ENCODE measurements at regions not wholly inside any gene's neighbourhood (a gene's known extent, or its start where the extent isn't known, plus 50 kb on each side); places are given as distances from the start of the nearest gene placed in this dataset.
"Not testable (repeated sequence)": the region's sequence is repeated elsewhere in the genome, so short reads cannot be mapped to it uniquely, and the experiment has no call there.

DNA sequence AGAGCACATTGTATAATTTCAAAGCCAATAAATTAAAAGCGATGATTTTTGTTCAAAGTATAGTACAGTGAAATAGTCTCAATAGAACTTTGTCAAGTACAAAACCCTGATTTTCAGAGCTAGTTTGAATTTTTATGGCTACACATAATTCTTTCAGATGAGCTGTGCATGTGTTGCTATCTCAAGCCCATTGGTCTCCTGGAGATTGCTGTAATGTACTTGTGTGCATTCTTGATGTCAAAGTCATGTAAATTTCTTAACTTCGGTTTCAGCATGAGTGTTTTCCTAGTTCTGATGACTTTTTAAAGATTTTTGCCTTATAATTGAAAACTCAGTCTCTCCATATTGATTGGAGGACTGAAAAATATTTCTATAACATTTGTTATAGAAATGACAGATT, 200.8 kb downstream of the CEP135 start:
- DNase-seq (ENCODE audit: low read depth in 3 of 3, low spot score in 2 of 3), result no peak

GRCh38 chr4:56148428-56148827, 199.7 kb downstream of the CEP135 start:
- DNase-seq (ENCODE audit: low read depth in 3 of 3, low spot score in 2 of 3), result no peak

- DNase-seq (ENCODE audit: low read depth in 3 of 3, low spot score in 2 of 3), result no peak
Observed at GRCh38 chr4:56147371-56147770, 198.6 kb downstream of the CEP135 start.

DNA sequence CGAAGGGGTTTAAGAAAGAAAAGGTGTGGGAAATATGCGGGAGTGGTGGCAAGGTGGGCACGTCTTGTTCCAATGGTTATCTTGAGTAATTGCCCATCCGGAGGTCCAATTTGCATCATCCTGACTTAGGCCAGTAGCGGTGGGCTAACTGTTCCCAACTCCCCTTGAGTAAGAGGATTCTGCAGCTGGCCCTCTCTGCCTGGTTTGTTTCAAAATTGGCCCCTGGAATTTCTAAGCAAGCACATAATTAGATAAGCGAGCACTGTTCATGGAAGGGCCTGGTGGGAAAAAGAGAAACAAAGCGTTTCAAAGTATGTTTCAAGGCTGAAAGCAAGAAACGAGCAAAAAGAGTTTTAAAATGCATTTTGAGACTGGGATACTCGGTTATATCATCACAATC, 198.2 kb downstream of the CEP135 start:
- no peak for DNase-seq (ENCODE audit: low read depth in 3 of 3, low spot score in 2 of 3)

- DNase-seq (ENCODE audit: low read depth in 3 of 3, low spot score in 2 of 3), result no peak
Observed at GRCh38 chr4:56142088-56142487, 193.3 kb downstream of the CEP135 start.

- DNase-seq (ENCODE audit: low read depth in 3 of 3, low spot score in 2 of 3), result no peak
Observed at GRCh38 chr4:56139241-56139827, 190.6 kb downstream of the CEP135 start.

DNA sequence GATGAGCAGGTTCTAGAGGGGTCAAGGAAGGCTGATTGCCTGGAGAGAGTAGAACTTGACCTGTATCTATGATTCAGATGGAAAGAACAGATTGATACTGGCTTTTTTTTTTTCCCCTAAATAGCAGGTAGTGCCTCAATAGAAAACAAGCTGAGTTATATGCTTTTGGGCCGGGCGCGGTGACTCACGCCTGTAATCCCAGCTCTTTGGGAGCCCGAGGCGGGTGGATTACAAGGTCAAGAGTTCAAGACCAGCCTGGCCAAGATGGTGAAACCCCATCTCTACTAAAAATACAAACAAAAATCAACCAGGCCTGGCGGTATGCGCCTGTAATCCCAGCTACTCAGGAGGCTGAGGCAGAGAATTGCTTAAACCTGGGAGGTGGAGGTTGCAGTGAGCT, 186.1 kb downstream of the CEP135 start:
- DNase-seq (ENCODE audit: low read depth in 3 of 3, low spot score in 2 of 3), result not testable (repeated sequence)

GRCh38 chr4:56134266-56134665, 185.5 kb downstream of the CEP135 start:
- peak in 1 of 3 donors; percentile 56 for DNase-seq (ENCODE audit: low read depth in 3 of 3, low spot score in 2 of 3)

GRCh38 chr4:56132835-56133234, 184.1 kb downstream of the CEP135 start:
- DNase-seq (ENCODE audit: low read depth in 3 of 3, low spot score in 2 of 3), result no peak

GRCh38 chr4:56132188-56132587, 183.4 kb downstream of the CEP135 start:
- not testable (repeated sequence) for DNase-seq (ENCODE audit: low read depth in 3 of 3, low spot score in 2 of 3)

DNA sequence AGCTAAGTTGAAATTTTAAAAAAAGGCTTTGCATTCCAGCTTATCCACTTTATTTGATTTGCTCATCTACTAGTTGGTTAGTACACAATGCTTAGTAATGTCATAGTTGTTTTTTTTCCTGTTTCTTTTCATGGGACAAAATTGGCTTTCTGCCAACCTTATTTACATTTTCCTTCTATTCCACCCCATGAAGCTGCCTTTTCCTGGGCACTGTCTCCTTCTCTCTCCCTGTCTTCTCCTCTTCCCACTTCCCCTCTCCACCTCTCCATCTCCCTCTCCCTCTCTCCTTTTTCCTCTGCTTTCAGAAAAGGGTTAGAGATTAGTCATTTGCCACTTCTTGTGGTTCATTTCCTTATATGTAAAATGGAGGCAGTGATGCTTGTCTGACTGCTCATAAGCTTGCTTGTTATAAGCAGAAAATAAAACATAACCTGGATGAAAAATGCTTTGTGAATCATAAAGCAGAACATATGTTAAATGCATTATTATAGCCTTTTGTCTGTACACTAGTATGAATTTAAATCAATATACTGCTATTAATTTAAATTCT, 181.9 kb downstream of the CEP135 start:
- no peak for DNase-seq (ENCODE audit: low read depth in 3 of 3, low spot score in 2 of 3)

- DNase-seq (ENCODE audit: low read depth in 3 of 3, low spot score in 2 of 3), result no peak
Observed at GRCh38 chr4:56129431-56129861, 180.7 kb downstream of the CEP135 start.

- DNase-seq (ENCODE audit: low read depth in 3 of 3, low spot score in 2 of 3), result no peak
Observed at GRCh38 chr4:56128213-56128612, 179.5 kb downstream of the CEP135 start.

DNA sequence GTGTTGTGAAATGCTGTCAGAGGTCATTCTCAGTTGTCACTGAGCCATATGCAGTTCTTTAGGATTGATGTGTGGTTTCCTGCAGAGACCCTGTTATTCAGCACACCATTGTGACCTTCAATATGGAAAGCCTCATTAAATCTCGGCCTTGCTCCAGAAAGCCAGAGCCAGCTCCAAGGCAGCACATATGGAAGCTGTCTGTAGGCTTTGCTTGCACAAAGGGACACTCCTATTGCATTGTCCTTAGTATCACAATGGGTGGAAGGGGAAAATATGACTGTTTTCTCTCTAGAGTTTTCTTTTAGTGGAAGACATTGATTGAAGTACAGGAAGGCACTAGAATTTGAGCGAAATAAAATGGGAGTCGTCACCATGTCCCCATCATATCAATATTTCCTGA, 179.0 kb downstream of the CEP135 start:
- peak in 2 of 3 donors; percentile 41 to 64 for DNase-seq (ENCODE audit: low read depth in 3 of 3, low spot score in 2 of 3)

DNA sequence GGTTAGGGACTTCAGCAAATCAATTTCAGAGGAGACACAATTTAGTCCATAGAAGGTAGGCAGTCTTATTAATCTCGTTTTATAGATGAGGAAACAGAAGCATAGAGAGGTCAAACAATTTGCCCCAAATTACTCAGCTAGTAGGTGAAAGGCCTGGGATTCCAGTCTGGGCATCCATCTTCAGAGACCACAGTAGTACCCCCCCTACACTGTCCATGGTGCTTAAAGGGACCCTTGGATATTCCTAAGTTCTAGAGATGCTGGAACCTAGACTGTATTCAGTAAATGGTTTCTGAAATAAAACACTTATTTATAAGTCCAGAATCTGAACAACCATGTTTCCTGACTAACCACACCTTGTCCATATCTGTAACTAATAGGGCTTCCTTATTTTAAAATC, 174.8 kb downstream of the CEP135 start:
- DNase-seq (ENCODE audit: low read depth in 3 of 3, low spot score in 2 of 3), result no peak

- no peak for DNase-seq (ENCODE audit: low read depth in 3 of 3, low spot score in 2 of 3)
Observed at GRCh38 chr4:56123051-56123450, 174.3 kb downstream of the CEP135 start.

DNA sequence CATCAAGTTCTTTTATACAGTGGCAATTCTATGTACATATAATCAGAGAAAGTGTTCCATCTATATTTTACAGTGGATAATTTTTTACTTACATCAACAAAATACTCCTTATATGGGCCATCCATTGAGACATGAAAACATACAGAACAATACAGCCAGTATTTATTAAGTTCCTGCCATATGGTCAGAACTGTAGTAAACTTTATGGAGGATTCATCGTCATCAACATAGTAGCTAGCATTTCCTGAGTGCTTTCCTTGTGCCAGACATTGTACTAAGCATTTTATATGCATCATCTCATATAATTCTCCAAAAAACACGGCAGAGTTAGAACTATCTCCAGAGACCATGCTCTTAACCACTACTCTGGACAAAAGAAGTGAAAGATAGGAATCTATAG, 170.1 kb downstream of the CEP135 start:
- DNase-seq (ENCODE audit: low read depth in 3 of 3, low spot score in 2 of 3), result no peak

- DNase-seq (ENCODE audit: low read depth in 3 of 3, low spot score in 2 of 3), result no peak
Observed at GRCh38 chr4:56118055-56118454, 169.3 kb downstream of the CEP135 start.

DNA sequence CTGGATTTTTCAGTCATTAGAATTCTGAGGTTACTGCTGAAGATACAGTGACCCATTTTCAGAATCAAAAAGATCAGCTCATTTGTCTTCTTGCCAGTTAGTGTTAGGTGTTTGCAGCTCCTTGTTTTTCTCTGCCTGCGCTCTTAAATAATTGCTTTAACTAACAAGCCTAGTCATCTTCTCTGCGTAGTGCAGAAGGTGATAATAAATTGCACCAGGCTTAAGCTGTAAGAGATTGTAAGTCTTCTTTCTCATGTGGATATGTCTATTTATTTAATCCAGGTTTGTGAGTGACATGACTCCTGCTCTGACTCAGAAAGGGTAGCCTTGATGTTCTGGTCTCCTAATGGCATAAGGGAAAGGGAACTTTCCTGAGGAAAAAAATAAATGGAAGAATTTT, 167.2 kb downstream of the CEP135 start:
- DNase-seq (ENCODE audit: low read depth in 3 of 3, low spot score in 2 of 3), result no peak

DNA sequence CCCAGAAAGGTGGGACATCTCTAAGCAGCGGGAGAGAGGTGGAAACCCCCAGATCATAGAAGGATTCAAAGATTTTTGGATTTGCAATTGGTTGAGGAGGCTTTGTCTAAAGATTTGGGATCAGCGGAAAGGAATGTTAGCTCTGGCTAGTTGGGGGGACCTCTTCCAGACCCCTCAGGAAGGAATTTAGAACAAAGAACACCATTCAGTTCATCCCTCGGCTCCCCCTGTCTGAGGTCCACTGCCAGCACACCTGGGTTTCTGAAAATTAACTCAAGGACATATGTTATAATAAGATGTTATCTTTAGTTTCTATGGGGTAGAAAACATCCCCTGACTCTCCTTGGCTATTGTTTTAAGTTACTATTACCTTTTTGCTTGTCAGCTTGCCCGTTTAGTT, 163.6 kb downstream of the CEP135 start:
- DNase-seq (ENCODE audit: low read depth in 3 of 3, low spot score in 2 of 3), result no peak

DNA sequence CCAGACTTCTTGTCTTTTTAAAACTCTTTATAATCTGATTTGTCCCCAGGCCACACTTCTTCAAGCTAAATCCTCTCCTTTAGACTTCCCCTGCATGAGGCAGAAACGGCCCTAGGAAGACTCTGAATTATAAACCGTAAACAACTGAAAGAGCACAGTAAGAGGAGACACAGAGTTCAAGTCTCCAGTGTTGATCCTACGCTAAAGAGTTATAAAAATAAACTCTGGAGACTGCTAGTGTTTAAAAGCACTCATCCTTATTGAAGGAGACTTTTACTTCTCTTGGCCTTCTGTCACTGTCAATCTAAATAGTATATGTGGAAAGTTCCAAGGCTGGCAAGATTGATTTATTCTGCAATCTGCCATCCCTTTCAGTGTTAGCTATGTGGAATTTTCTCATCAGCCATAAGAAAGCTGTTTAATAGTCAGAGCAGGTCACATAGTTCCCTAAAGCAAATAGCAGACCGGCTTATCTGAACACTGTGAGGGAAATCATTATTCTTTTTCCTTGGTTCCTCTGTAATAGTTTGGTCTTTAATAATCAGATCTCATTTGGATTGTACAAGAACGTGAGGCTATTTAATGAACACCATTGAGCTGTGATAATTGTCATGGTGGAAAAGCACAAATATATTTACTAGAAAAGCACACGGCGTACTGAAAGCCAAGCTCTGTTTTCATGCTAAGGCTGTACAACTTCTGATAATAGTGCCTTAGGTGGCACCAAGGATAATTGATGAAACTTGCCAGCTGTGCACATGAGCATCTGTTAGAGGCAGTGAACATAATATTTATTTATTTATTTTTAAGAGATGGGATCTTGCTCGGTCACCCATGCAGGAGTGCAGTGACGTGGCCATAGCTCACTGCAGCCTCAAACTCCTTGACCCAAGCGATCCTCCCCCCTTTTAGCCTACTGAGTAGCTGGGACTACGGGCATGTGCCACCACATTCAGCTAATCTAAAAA, 157.7 kb downstream of the CEP135 start:
- DNase-seq (ENCODE audit: low read depth in 3 of 3, low spot score in 2 of 3), result no peak

DNA sequence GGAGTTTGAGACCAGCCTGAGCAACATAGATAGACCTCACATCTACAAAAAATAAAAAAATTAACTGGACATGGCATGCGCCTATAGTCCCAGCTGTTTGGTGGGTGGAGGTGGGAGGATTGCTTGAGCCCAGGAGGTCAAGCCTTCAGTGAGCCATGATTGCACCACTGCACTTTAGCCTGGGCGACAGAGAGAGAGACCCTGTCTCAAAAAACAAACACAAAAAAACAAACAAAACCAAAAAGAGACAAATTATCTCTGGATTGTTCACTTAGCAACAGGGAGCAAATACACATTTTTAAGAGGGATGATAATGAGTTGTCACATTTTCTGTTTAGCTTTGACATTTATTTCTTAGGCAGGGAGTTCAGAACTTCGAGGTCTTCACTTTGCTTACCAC, 155.4 kb downstream of the CEP135 start:
- DNase-seq (ENCODE audit: low read depth in 3 of 3, low spot score in 2 of 3), result no peak

Measured in right renal cortex interstitium (tissue), 3 donors.